ENCODE measurements at regions not wholly inside any gene's neighbourhood (a gene's known extent, or its start where the extent isn't known, plus 50 kb on each side); places are given as distances from the start of the nearest gene placed in this dataset.

DNA sequence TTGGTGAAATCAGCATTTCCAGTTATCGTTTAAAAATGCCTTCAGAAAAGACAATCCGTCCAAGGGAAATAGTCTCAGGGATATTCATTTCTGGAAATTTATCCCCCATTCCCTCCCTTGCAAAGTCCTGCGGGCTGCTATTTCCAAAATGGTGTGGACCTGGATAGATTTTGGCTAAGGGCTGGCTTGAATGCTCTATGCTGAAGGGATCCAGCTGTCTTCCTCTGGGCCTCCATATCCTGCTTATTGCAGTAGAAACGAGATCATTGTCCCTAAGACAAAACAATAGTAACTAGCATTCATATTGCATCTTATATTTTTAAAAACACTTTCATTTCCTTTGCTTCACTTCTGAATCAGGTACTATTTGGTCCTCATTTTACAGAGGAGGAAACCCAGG, 129.9 kb downstream of the ANKRD60 start:
- 66 to 82% (median 71%) methylated on average over 4 of the region's 4 CpGs for WGBS, 5 donors
- intact Hi-C loops (cut with DNase I; ENCODE audit: low total_unique reads) = no loop called here
- DNase-seq = no peak
- TF ChIP-seq POLR2AphosphoS5 (IDR thresholded peaks at IDR 0.05) (no peak), POLR2A (IDR thresholded peaks at IDR 0.05) (no peak)
- TF ChIP-seq, protein P1, sequence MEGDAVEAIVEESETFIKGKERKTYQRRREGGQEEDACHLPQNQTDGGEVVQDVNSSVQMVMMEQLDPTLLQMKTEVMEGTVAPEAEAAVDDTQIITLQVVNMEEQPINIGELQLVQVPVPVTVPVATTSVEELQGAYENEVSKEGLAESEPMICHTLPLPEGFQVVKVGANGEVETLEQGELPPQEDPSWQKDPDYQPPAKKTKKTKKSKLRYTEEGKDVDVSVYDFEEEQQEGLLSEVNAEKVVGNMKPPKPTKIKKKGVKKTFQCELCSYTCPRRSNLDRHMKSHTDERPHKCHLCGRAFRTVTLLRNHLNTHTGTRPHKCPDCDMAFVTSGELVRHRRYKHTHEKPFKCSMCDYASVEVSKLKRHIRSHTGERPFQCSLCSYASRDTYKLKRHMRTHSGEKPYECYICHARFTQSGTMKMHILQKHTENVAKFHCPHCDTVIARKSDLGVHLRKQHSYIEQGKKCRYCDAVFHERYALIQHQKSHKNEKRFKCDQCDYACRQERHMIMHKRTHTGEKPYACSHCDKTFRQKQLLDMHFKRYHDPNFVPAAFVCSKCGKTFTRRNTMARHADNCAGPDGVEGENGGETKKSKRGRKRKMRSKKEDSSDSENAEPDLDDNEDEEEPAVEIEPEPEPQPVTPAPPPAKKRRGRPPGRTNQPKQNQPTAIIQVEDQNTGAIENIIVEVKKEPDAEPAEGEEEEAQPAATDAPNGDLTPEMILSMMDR (IDR thresholded peaks at IDR 0.05 in 8 of 11, conservative IDR thresholded peaks at IDR 0.05 in 3 of 11) = no peak
- Histone ChIP-seq H3K27ac (no peak overlapping the region), H3K27me3 (replicated peaks in 1 of 7) (peaks cover 0 to 17% (median 0%) of the 10 kb centered on the region in 7 donors), H3K4me1 (no peaks in the 10 kb centered on the region), H3K4me3 (no peak overlapping the region), H3K36me3 (no peaks in the 10 kb centered on the region), H3K9me3 (no peaks in the 10 kb centered on the region)

DNA sequence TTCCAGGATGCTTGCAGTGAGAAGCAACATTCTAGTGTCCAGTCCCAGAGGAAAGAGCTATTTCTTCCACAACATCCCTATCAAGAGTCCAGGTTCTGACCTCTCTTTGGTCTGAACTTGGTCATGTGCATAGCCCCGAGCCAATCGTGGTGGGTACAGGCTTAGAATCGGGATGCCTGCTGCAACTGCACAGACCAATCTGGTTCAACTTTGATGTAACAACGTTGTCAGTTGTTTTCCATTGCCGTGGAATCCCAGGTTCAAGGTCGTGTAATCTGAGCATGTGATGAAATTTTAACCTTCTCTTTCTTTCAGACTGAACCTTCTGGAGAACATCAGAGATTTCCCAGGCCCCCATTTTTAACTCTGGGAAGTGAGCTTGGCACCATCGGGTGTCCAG, 130.5 kb downstream of the ANKRD60 start:
- no peak for DNase-seq
- Histone ChIP-seq H3K27ac (no peak overlapping the region), H3K4me3 (no peak overlapping the region), H3K4me1 (no peaks in the 10 kb centered on the region), H3K36me3 (no peaks in the 10 kb centered on the region), H3K9me3 (no peaks in the 10 kb centered on the region), H3K27me3 (replicated peaks in 1 of 7) (peaks cover 0 to 17% (median 0%) of the 10 kb centered on the region in 7 donors)
- TF ChIP-seq POLR2A (IDR thresholded peaks at IDR 0.05) = no peak
- no peak for TF ChIP-seq POLR2AphosphoS5 (IDR thresholded peaks at IDR 0.05)
- TF ChIP-seq, protein P1 (IDR thresholded peaks at IDR 0.05 in 8 of 11, conservative IDR thresholded peaks at IDR 0.05 in 3 of 11) = no peak
- whole genome bisulfite sequencing, 5 donors = 74 to 86% (median 80%) methylated on average over 7 of the region's 7 CpGs
- intact Hi-C loops (cut with DNase I; ENCODE audit: low total_unique reads) = no loop called here

DNA sequence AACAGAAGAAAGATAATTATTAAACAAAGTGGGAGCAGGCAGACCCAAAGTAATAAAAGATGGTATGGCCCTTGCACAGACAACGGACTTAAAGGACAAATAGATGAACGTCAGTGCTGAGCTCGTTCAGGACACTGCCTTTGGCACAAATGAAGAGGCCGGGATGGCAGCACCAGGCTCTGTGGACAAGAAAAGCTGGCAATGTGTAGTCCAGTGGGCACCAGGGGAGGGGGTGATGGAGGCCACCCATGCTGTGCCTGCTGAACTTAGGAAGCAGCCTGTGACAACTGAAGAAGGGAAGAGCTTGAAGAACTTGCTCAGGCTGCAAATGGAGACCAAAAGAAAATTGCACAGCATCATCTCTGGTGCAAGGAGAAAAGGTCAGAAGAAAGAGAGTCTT, 131.0 kb downstream of the ANKRD60 start:
- no peak overlapping the region for H3K27ac ChIP-seq
- TF ChIP-seq POLR2AphosphoS5 (IDR thresholded peaks at IDR 0.05) (no peak), POLR2A (IDR thresholded peaks at IDR 0.05) (no peak)
- TF ChIP-seq, protein P1 (IDR thresholded peaks at IDR 0.05 in 8 of 11, conservative IDR thresholded peaks at IDR 0.05 in 3 of 11) = no peak
- 87 to 97% (median 90%) methylated on average over 4 of the region's 4 CpGs for WGBS, 5 donors
- peaks cover 0 to 21% (median 0%) of the 10 kb centered on the region in 7 donors for H3K27me3 ChIP-seq (replicated peaks in 1 of 7)
- no peaks in the 10 kb centered on the region for H3K36me3 ChIP-seq
- no peak for DNase-seq
- intact Hi-C loops (cut with DNase I; ENCODE audit: low total_unique reads) = no loop called here
- no peak overlapping the region for H3K4me3 ChIP-seq
- no peaks in the 10 kb centered on the region for H3K9me3 ChIP-seq
- H3K4me1 ChIP-seq = no peaks in the 10 kb centered on the region

DNA sequence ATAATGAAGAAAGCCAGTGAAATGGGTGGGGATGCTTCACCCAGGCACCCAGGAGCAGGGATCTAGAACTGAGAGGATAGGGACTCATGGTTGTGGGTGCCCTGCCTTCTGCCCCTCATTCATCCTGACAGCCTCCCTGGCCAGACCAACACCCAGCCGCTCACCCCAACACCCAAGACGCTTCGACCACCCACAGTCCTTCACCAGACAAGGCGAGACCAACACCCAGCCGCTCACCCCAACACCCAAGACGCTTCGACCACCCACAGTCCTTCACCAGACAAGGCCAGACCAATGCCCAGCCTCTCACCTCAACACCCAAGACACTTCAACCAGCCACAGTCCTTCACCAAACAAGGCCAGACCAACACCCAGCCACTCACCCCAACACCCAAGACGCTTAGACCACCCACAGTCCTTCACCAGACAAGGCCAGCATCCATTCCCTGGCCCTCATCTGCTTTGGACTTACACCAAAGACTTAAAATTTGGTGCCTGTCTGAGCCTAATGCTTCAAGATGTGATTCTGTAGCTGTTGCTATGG, 131.5 kb downstream of the ANKRD60 start:
- H3K9me3 ChIP-seq = no peaks in the 10 kb centered on the region
- H3K27ac ChIP-seq = no peak overlapping the region
- peaks cover 0 to 18% (median 0%) of the 10 kb centered on the region in 7 donors for H3K27me3 ChIP-seq (replicated peaks in 1 of 7)
- TF ChIP-seq, protein P1 (IDR thresholded peaks at IDR 0.05 in 8 of 11, conservative IDR thresholded peaks at IDR 0.05 in 3 of 11) = no peak
- TF ChIP-seq POLR2AphosphoS5 (IDR thresholded peaks at IDR 0.05) = no peak
- no peak for TF ChIP-seq POLR2A (IDR thresholded peaks at IDR 0.05)
- H3K36me3 ChIP-seq = no peaks in the 10 kb centered on the region
- intact Hi-C loops (cut with DNase I; ENCODE audit: low total_unique reads) = no loop called here
- WGBS, 5 donors = 64 to 81% (median 74%) methylated on average over 8 of the region's 8 CpGs
- H3K4me3 ChIP-seq = no peak overlapping the region
- DNase-seq = no peak
- H3K4me1 ChIP-seq = no peaks in the 10 kb centered on the region
